DOHH2 (cell line): ENCODE measurements at regions not wholly inside any gene's neighbourhood (a gene's known extent, or its start where the extent isn't known, plus 50 kb on each side); places are given as distances from the start of the nearest gene placed in this dataset.

Experiments
- H3F3A ChIP-seq: fragments of 200-600 bp; sonication (generic), shearing (Covaris generic); 2 replicates; pipeline ENCODE4 v1.6.0; 2016; ENCODE audit warnings: antibody characterized with exemption, mild to moderate bottlenecking; ENCODE audit not compliant: control insufficient read depth, insufficient read depth
- H3K27ac ChIP-seq: fragments of 200-600 bp; sonication (generic); 2 replicates; pipeline ENCODE4 v1.5.1; 2014; ENCODE audit warnings: low read depth, mild to moderate bottlenecking, low read length, moderate library complexity
- H3K27me3 ChIP-seq: fragments of 200-600 bp; sonication (generic); 2 replicates; pipeline ENCODE4 v1.6.1; 2014; ENCODE audit warnings: mild to moderate bottlenecking, low read length, mixed read lengths; ENCODE audit not compliant: control insufficient read depth
- H3K36me3 ChIP-seq: fragments of 200-600 bp; sonication (generic); 2 replicates; pipeline ENCODE4 v1.6.1; 2014; ENCODE audit warnings: mild to moderate bottlenecking, low read length, moderate library complexity, mixed read lengths; ENCODE audit not compliant: control insufficient read depth
- H3K4me1 ChIP-seq: fragments of 200-600 bp; sonication (generic); 2 replicates; pipeline ENCODE4 v1.6.1; 2014; ENCODE audit warnings: mild to moderate bottlenecking, low read length, mixed read lengths; ENCODE audit not compliant: control insufficient read depth
- H3K4me2 ChIP-seq: fragments of 200-600 bp; sonication (generic); 2 replicates; pipeline ENCODE4 v1.6.0; 2014; ENCODE audit warnings: mild to moderate bottlenecking, low read length, moderate library complexity
- H3K4me3 ChIP-seq: fragments of 200-600 bp; sonication (generic); 2 replicates; pipeline ENCODE4 v1.5.1; 2014; ENCODE audit warnings: mild to moderate bottlenecking, low read length, mixed read lengths
- H3K79me2 ChIP-seq: fragments of 200-600 bp; sonication (generic); 2 replicates; pipeline ENCODE4 v1.6.1; 2014; ENCODE audit warnings: mild to moderate bottlenecking, low read length, mixed read lengths; ENCODE audit not compliant: control insufficient read depth
- H3K9me2 ChIP-seq: fragments of 200-600 bp; sonication (generic); replicated peaks from 2 replicates; pipeline ENCODE4 v1.6.1; 2014; ENCODE audit warnings: mild to moderate bottlenecking, low read length, mixed read lengths; ENCODE audit not compliant: control insufficient read depth
- H3K9me3 ChIP-seq: fragments of 200-600 bp; sonication (generic); 2 replicates; pipeline ENCODE4 v1.6.1; 2014; ENCODE audit warnings: antibody characterized with exemption, low read length, mixed read lengths; ENCODE audit not compliant: control insufficient read depth, insufficient read depth
- H4K20me1 ChIP-seq: fragments of 200-600 bp; sonication (generic); 2 replicates; pipeline ENCODE4 v1.6.0; 2014; ENCODE audit warnings: low read depth, mild to moderate bottlenecking, antibody characterized with exemption, low read length, moderate library complexity; ENCODE audit not compliant: control insufficient read depth, insufficient read depth
- CTCF ChIP-seq: fragments of 200-600 bp; sonication (generic); IDR thresholded peaks from one replicate; pipeline ENCODE4 v1.5.1; 2014; ENCODE audit warnings: antibody characterized with exemption, mild to moderate bottlenecking, low read depth, low read length; ENCODE audit not compliant: poor library complexity, severe bottlenecking
- EZH2phosphoT487 ChIP-seq: fragments of 200-600 bp; sonication (generic); IDR thresholded peaks from 2 replicates; pipeline ENCODE4 v1.6.1; 2017; ENCODE audit warnings: borderline replicate concordance, mild to moderate bottlenecking, antibody characterized with exemption, low read length, moderate library complexity, mixed read lengths

GRCh38 chr1:106995970-106996369 lies 60.5 kb upstream of the PRMT6 start:
- no peak for TF ChIP-seq EZH2phosphoT487
- TF ChIP-seq CTCF = no peak
- no peaks in the 10 kb centered on the region for H3K9me3 ChIP-seq
- no peaks in the 10 kb centered on the region for H4K20me1 ChIP-seq
- H3K4me1 ChIP-seq = peaks cover 8% of the 10 kb centered on the region
- no peaks in the 10 kb centered on the region for H3K27me3 ChIP-seq
- no peak overlapping the region for H3K4me3 ChIP-seq
- peak overlapping the region; percentile 6; the same call in 1 of the 2 replicates for H3K4me2 ChIP-seq
- H3K79me2 ChIP-seq = no peaks in the 10 kb centered on the region
- H3K36me3 ChIP-seq = no peaks in the 10 kb centered on the region
- no peak overlapping the region for H3K27ac ChIP-seq
- H3K9me2 ChIP-seq = no peaks in the 10 kb centered on the region
- no peaks in the 10 kb centered on the region for H3F3A ChIP-seq

GRCh38 chr1:106998431-106999002 lies 58.0 kb upstream of the PRMT6 start:
- no peak overlapping the region for H3K4me3 ChIP-seq
- H4K20me1 ChIP-seq = no peaks in the 10 kb centered on the region
- H3K79me2 ChIP-seq = no peaks in the 10 kb centered on the region
- H3K4me1 ChIP-seq = peaks cover 8% of the 10 kb centered on the region
- no peaks in the 10 kb centered on the region for H3K36me3 ChIP-seq
- no peaks in the 10 kb centered on the region for H3K27me3 ChIP-seq
- H3K4me2 ChIP-seq = no peak overlapping the region
- TF ChIP-seq CTCF = no peak
- TF ChIP-seq EZH2phosphoT487 = no peak
- no peak overlapping the region for H3K27ac ChIP-seq
- H3F3A ChIP-seq = no peaks in the 10 kb centered on the region
- H3K9me3 ChIP-seq = no peaks in the 10 kb centered on the region
- H3K9me2 ChIP-seq = no peaks in the 10 kb centered on the region

- no peaks in the 10 kb centered on the region for H3F3A ChIP-seq
- no peak overlapping the region for H3K4me2 ChIP-seq
- H3K9me3 ChIP-seq = no peaks in the 10 kb centered on the region
- H3K79me2 ChIP-seq = no peaks in the 10 kb centered on the region
- no peaks in the 10 kb centered on the region for H3K36me3 ChIP-seq
- no peak overlapping the region for H3K4me3 ChIP-seq
- H3K27me3 ChIP-seq = no peaks in the 10 kb centered on the region
- no peak overlapping the region for H3K27ac ChIP-seq
- no peak for TF ChIP-seq CTCF
- TF ChIP-seq EZH2phosphoT487 = no peak
- peaks cover 2% of the 10 kb centered on the region for H3K4me1 ChIP-seq
- no peaks in the 10 kb centered on the region for H3K9me2 ChIP-seq
- H4K20me1 ChIP-seq = no peaks in the 10 kb centered on the region
These were observed 55.6 kb upstream of the PRMT6 start for GRCh38 chr1:107000902-107001301.
